Naive thymus-derived CD8-positive, alpha-beta T cell (primary cell): ENCODE measurements at regions not wholly inside any gene's neighbourhood (a gene's known extent, or its start where the extent isn't known, plus 50 kb on each side); places are given as distances from the start of the nearest gene placed in this dataset.

Experiments
- ATAC-seq, 2 donors: fragments of 150-1000 bp; cut with Tn5 transposase in 1 of 2; sonication (Bioruptor Pico), chemical (Tn5 transposase) in 1 of 2; 1 replicate in 1 of 2; 2 replicates in 1 of 2; pipeline ENCODE4 v1.10.0; 2021; ENCODE audit warnings: mild to moderate bottlenecking in 2 of 2, moderate library complexity in 2 of 2
- POLR2A ChIA-PET: fragments of 350-600 bp; sonication (Branson Sonifier 250); formaldehyde crosslinking; loops from one replicate; lab custom pipeline; 2021; ENCODE audit warnings: antibody characterized with exemption; lab: Charles Lee
- DNase-seq, 10 donors: peaks; one replicate each; pipeline versions ENCODE4 v3.0.0 to v3.0.0-alpha.2; 2020 to 2022
- H3K27ac Mint-ChIP-seq, 10 donors: one replicate each; pipeline ENCODE4 v1.8.0; 2020 to 2022; ENCODE audit warnings: mild to moderate bottlenecking in 10 of 10, mixed read lengths in 10 of 10, moderate library complexity in 4 of 10, inconsistent platforms in 1 of 10
- H3K27me3 Mint-ChIP-seq, 5 donors: one replicate each; pipeline ENCODE4 v1.8.0; 2021 to 2022; ENCODE audit warnings: mixed read lengths in 5 of 5
- H3K36me3 Mint-ChIP-seq, 3 donors: one replicate each; pipeline ENCODE4 v1.8.0; 2020 to 2022; ENCODE audit warnings: mixed read lengths in 3 of 3, mild to moderate bottlenecking in 2 of 3, inconsistent platforms in 1 of 3
- H3K4me1 Mint-ChIP-seq, 4 donors: one replicate each; pipeline ENCODE4 v1.8.0; 2021 to 2022; ENCODE audit warnings: mixed read lengths in 4 of 4
- H3K4me3 Mint-ChIP-seq, 10 donors: one replicate each; pipeline ENCODE4 v1.8.0; 2020 to 2022; ENCODE audit warnings: mild to moderate bottlenecking in 10 of 10, mixed read lengths in 10 of 10, moderate library complexity in 6 of 10, inconsistent platforms in 1 of 10
- H3K9me3 Mint-ChIP-seq, 9 donors: one replicate each; pipeline ENCODE4 v1.8.0; 2020 to 2022; ENCODE audit warnings: mixed read lengths in 9 of 9, mild to moderate bottlenecking in 3 of 9, inconsistent platforms in 1 of 9, moderate library complexity in 1 of 9

DNA sequence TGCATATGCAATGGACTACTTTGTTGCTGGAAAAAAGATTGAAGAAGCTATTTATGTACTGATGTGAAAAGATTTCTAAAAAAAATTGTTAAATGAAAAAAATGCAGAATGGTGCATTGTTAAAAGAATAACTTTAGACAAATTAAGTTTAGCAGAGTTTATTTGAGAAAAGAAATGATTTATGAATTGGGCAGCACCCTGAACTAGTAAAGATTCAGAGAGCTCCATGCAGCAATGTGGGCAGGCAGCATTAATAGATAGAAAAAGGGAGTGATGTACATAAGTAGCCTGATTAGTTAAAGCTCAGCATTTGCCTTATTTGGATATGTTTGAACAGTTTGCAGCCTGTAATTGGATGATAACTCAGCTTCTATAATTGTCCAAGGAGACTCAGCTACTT, 677.9 kb upstream of the SEMA6A start:
- H3K27ac Mint-ChIP-seq = no peak overlapping the region
- no peaks in the 10 kb centered on the region for H3K27me3 Mint-ChIP-seq
- no peaks in the 10 kb centered on the region for H3K36me3 Mint-ChIP-seq
- peaks cover 0 to 11% (median 0%) of the 10 kb centered on the region in 9 donors for H3K9me3 Mint-ChIP-seq
- no peaks in the 10 kb centered on the region for H3K4me1 Mint-ChIP-seq
- ATAC-seq (no peak), DNase-seq (no peak)
- POLR2A ChIA-PET = no interaction called here
- H3K4me3 Mint-ChIP-seq = no peak overlapping the region

DNA sequence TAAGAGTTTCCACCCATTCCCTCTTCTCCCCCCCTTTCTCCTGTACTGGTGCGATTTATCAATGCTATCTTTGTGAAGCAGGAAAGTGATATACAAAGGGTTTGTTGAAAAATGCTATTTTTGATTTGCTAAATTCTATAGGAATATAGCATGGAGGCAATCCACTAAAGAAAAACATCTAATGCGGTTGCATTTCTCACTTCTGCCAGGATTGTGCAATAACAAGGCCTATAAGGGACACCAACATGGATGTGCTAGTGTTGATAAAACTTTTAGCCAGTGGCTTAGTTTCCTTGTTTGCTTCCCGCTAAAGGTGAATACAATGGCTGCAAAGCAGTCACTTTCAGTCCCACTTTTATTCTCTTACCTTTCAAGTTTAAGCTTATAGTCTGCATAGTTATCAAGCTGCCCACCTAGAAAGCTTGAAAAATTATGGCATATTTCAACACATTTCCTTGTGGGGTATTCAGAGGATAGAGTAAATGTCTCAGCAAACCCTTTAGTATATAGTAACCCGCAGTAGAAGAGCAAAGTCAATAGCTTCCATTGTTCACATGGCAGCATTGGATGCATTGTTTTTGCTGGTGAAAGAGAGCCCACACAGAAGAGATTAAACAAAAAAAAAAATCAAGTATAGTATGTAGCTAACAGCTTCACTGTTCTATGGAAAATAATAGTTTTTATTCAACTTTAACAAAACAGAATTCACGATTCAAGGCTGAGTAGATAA, 674.6 kb upstream of the SEMA6A start:
- no peaks in the 10 kb centered on the region for H3K4me1 Mint-ChIP-seq
- H3K9me3 Mint-ChIP-seq = peaks cover 0 to 16% (median 2%) of the 10 kb centered on the region in 9 donors
- no peaks in the 10 kb centered on the region for H3K36me3 Mint-ChIP-seq
- no peak overlapping the region for H3K27ac Mint-ChIP-seq
- no peak for ATAC-seq
- no peak for DNase-seq
- POLR2A ChIA-PET = no interaction called here
- no peaks in the 10 kb centered on the region for H3K27me3 Mint-ChIP-seq
- no peak overlapping the region for H3K4me3 Mint-ChIP-seq

DNA sequence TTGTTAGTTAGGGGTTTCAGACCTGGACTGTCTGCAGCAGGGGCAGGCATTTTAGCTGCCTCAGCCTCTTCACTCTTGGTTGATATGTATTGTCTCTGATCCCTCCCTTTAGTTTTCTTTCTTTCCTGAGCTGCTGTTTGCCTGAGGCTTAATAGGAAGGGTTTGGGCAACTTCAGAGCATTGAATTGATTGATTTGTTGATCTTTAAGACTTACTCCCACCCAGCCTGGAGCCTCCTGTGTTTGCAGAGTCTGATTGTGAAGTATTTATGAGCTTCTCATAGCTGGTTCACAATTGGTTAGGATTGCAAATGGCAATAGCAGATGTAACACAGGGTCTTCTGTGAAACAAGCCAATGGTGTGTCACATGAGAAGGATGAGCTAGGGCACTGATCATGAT, 671.8 kb upstream of the SEMA6A start:
- no peak overlapping the region for H3K27ac Mint-ChIP-seq
- H3K27me3 Mint-ChIP-seq = no peaks in the 10 kb centered on the region
- ATAC-seq = no peak
- H3K4me1 Mint-ChIP-seq = no peaks in the 10 kb centered on the region
- no peak overlapping the region for H3K4me3 Mint-ChIP-seq
- POLR2A ChIA-PET = no interaction called here
- H3K36me3 Mint-ChIP-seq = no peaks in the 10 kb centered on the region
- peaks cover 0 to 9% (median 3%) of the 10 kb centered on the region in 9 donors for H3K9me3 Mint-ChIP-seq
- no peak for DNase-seq

DNA sequence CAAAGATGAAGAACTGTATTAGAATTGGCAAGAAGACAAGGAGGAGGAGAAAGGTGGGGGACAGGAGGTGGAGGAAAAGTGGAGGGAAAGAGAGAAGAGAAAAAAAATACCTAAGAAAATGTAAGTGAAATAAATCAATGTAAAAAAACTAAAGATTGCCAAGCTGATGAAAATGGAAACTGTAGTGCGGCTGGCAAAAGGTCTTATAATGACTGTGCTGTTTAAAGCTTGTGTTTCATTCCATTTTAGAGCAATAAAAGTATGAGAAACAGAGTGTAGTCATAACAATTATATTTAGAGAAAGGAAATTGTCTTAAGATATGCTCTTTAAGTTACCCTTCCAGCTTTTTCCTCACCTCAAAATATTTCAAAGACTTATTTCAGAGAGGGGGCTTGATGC, 670.5 kb upstream of the SEMA6A start:
- H3K4me1 Mint-ChIP-seq = no peaks in the 10 kb centered on the region
- H3K9me3 Mint-ChIP-seq = peaks cover 0 to 17% (median 6%) of the 10 kb centered on the region in 9 donors
- H3K4me3 Mint-ChIP-seq = no peak overlapping the region
- no peak for ATAC-seq
- H3K27me3 Mint-ChIP-seq = no peaks in the 10 kb centered on the region
- DNase-seq = no peak
- H3K27ac Mint-ChIP-seq = no peak overlapping the region
- peaks cover 0 to 6% (median 0%) of the 10 kb centered on the region in 3 donors for H3K36me3 Mint-ChIP-seq
- POLR2A ChIA-PET = no interaction called here

DNA sequence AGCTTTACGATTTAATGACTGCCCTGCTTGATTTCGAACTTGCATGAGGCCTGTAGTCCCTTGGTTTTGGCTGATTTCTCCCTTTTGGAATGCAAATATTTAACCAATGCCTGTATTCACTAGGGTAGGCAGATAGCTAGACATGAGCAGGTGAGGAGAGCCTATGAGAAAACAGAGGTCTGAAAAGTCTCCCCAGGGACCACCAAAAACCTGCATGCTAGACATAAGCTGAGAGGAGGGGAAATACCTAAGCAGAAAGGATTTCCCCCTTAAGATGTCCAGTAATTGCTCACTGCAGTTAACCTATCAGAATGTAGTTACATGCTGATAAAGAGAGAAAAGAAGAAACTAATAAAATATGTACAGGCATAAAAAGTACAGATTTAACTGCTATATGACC, 667.4 kb upstream of the SEMA6A start:
- H3K27ac Mint-ChIP-seq = no peak overlapping the region
- peaks cover 0 to 19% (median 6%) of the 10 kb centered on the region in 9 donors for H3K9me3 Mint-ChIP-seq
- no peaks in the 10 kb centered on the region for H3K4me1 Mint-ChIP-seq
- POLR2A ChIA-PET = no interaction called here
- peaks cover 0 to 6% (median 0%) of the 10 kb centered on the region in 3 donors for H3K36me3 Mint-ChIP-seq
- no peak overlapping the region for H3K4me3 Mint-ChIP-seq
- ATAC-seq = no peak
- DNase-seq = no peak
- no peaks in the 10 kb centered on the region for H3K27me3 Mint-ChIP-seq

DNA sequence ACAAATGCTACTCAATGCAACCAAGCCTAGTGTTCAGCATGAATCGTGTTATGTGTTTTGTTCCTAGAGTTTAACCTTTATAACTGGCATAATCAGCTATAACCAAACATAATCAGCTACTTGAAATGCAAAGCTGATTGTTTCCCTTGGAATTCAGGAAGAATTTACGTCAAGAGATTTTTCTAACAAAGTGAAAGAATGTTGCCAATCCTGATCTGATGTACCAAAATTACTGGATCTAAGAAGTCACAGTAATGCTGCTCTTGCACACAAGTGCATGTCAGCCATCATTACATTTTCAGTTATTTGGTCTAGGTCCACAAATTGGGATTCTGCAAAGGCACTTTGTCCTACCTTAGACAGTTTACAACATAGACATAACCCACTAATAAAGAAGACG, 662.3 kb upstream of the SEMA6A start:
- POLR2A ChIA-PET = no interaction called here
- Mint-ChIP-seq H3K9me3 (peaks cover 0 to 21% (median 6%) of the 10 kb centered on the region in 9 donors), H3K27ac (no peak overlapping the region)

DNA sequence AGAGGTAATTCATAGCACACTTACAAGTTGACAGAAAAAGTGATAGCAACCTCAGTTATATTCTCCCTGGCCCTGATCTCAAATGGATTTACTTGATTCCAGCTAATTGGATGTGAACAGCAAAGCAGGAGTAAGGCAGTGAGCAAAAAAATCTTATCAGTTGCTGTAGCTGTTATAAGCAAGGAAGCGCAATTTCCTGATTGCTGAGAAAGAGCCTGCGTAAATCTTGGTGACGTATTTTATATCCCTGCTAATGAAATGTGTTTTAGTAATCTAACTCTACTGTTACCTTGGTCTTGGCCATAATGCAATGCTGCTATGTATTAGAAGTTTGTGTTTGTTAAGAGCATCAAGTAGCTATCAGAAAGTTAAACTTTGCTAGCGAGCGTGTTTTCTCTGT, 661.2 kb upstream of the SEMA6A start:
- Mint-ChIP-seq H3K4me1 (no peaks in the 10 kb centered on the region), H3K9me3 (peaks cover 0 to 26% (median 7%) of the 10 kb centered on the region in 9 donors), H3K27ac (no peak overlapping the region), H3K4me3 (no peak overlapping the region), H3K36me3 (peaks cover 0 to 4% (median 0%) of the 10 kb centered on the region in 3 donors), H3K27me3 (no peaks in the 10 kb centered on the region)
- ATAC-seq (no peak), DNase-seq (no peak)
- POLR2A ChIA-PET = no interaction called here

More for the DNA sequence above, 662.3 kb upstream of the SEMA6A start:
- DNase-seq = no peak
- Mint-ChIP-seq H3K4me1 (no peaks in the 10 kb centered on the region), H3K36me3 (peaks cover 0 to 6% (median 0%) of the 10 kb centered on the region in 3 donors), H3K27me3 (no peaks in the 10 kb centered on the region), H3K4me3 (no peak overlapping the region)
- ATAC-seq = no peak

DNA sequence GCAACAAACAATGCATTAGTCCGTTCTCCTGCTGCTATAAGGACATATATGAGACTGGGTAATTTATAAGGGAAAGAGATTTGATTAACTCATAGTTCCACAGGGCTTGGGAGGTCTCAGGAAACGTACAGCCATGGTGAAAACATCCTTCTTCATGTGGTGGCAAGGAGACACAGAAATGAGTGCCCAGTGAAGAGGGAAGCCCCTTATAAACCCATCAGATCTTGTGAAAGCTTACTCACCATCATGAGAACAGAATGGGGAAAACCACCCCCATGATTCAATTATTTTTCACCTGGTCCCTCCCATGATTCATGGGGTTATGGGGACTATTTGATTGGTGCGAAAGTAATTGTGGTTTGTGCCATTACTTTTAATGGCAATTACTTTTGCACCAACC, 655.8 kb upstream of the SEMA6A start:
- ATAC-seq (no peak), DNase-seq (no peak)
- H3K27me3 Mint-ChIP-seq = no peaks in the 10 kb centered on the region
- H3K4me3 Mint-ChIP-seq = no peak overlapping the region
- no peaks in the 10 kb centered on the region for H3K4me1 Mint-ChIP-seq
- peaks cover 0 to 17% (median 1%) of the 10 kb centered on the region in 9 donors for H3K9me3 Mint-ChIP-seq
- POLR2A ChIA-PET = no interaction called here
- H3K36me3 Mint-ChIP-seq = no peaks in the 10 kb centered on the region
- no peak overlapping the region for H3K27ac Mint-ChIP-seq

DNA sequence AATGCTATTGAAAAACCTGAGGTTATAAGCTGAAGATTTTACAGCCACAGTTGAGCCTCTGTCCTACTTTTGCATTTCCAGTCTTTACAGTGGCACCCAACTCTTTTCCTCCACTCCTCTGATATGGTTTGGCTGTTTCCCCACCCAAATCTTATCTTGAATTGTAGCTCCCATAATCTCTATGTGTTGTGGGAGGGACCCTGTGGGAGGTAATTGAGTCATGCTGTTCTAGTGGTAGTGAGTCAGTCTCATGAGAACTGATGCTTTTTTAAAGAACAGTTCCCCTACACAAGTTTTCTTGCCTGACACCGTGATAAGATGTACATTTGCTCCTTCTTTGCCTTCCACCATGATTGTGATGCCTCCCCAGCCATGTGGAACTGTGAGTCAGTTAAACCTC, 646.1 kb upstream of the SEMA6A start:
- DNase-seq = no peak
- ATAC-seq = no peak
- POLR2A ChIA-PET = no interaction called here
- peaks cover 0 to 10% (median 4%) of the 10 kb centered on the region in 9 donors for H3K9me3 Mint-ChIP-seq
- no peak overlapping the region for H3K4me3 Mint-ChIP-seq
- H3K4me1 Mint-ChIP-seq = no peaks in the 10 kb centered on the region
- no peaks in the 10 kb centered on the region for H3K36me3 Mint-ChIP-seq
- no peak overlapping the region for H3K27ac Mint-ChIP-seq
- no peaks in the 10 kb centered on the region for H3K27me3 Mint-ChIP-seq

DNA sequence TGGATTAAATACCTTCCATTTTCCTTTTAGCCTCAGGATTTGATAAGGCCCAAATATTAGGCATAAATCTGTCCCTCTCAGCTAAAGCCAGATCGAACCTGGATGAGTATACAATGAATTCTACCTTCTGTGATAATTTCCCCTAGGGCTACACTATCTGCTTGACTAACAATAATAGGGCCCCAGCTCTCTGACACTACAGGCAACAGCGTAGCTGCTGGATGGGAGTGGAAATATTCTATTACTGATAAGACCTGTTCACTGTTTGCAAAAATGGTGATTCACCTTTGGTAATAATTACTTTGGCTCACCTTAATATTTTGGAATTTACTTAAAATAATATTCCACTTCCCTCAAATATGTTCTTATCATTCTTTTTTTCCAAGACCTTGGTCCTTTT, 644.2 kb upstream of the SEMA6A start:
- Mint-ChIP-seq H3K27ac (no peak overlapping the region), H3K4me3 (no peak overlapping the region), H3K36me3 (no peaks in the 10 kb centered on the region), H3K9me3 (peaks cover 0 to 12% (median 5%) of the 10 kb centered on the region in 9 donors), H3K4me1 (no peaks in the 10 kb centered on the region), H3K27me3 (no peaks in the 10 kb centered on the region)
- no peak for DNase-seq
- no peak for ATAC-seq
- POLR2A ChIA-PET = no interaction called here

DNA sequence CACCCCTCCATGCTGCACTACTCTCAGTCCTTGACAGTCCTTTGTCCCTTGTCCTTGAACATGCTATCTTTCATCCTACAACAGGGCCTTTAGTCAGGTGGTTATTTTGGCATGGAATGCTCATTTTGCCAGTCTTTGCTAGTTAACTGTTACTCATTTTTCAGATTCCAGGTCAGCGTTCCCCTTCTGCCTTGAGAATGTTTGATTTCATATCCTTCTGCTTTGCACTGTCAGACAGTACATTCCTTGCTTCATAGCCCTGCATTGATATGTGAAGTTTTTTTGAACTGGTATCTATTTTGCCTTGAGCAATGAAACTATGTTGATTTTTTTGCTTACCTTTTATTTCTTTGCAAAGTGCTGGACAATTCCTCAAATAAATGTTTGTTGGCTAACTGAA, 638.2 kb upstream of the SEMA6A start:
- H3K4me3 Mint-ChIP-seq = no peak overlapping the region
- no peak for DNase-seq
- no peaks in the 10 kb centered on the region for H3K36me3 Mint-ChIP-seq
- H3K4me1 Mint-ChIP-seq = no peaks in the 10 kb centered on the region
- POLR2A ChIA-PET = no interaction called here
- H3K27me3 Mint-ChIP-seq = no peaks in the 10 kb centered on the region
- no peak for ATAC-seq
- H3K9me3 Mint-ChIP-seq = peaks cover 0 to 23% (median 12%) of the 10 kb centered on the region in 9 donors
- no peak overlapping the region for H3K27ac Mint-ChIP-seq

DNA sequence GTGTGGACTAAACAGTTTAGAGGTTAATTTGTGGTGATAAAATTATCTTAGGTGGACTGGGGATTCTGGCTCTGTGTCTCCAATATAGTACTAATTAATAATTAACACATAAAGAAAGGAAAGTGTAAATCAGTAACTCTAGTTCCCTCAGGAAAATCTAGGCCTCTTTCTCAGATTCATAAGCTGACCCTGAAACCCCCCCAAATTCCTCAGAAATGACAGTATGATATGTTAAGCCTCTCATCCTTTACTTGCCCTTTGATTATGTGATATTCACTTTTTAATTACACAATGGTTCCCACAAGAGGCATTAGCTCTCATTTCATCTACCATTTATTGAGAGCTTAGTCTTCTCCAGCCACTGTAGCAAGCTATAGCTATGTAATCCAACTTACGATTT, 636.2 kb upstream of the SEMA6A start:
- Mint-ChIP-seq H3K27ac (no peak overlapping the region), H3K9me3 (peaks cover 0 to 23% (median 12%) of the 10 kb centered on the region in 9 donors), H3K4me1 (no peaks in the 10 kb centered on the region), H3K27me3 (no peaks in the 10 kb centered on the region), H3K36me3 (no peaks in the 10 kb centered on the region), H3K4me3 (no peak overlapping the region)
- POLR2A ChIA-PET = no interaction called here
- no peak for DNase-seq
- ATAC-seq = no peak

DNA sequence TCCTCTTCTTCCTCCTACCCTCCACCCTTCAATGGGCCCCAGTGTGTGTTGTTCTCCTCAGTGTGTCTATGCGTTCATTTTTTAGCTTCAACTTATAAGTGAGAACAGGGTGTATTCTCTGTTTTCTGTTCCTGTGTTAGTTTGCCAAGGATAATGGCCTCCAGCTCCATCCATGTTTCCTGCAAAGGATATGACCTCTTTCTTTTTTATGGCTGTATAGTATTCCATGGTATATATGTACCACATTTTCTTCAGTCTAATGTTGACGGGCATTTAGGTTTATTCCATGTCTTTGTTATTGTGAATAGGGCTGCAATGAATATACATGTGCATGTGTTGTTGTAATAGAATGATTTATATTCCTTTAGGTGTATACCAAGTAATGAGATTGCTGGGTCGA, 634.9 kb upstream of the SEMA6A start:
- H3K9me3 Mint-ChIP-seq = peaks cover 0 to 23% (median 8%) of the 10 kb centered on the region in 9 donors
- no peak overlapping the region for H3K27ac Mint-ChIP-seq
- POLR2A ChIA-PET = no interaction called here
- H3K36me3 Mint-ChIP-seq = no peaks in the 10 kb centered on the region
- H3K4me1 Mint-ChIP-seq = no peaks in the 10 kb centered on the region
- H3K4me3 Mint-ChIP-seq = no peak overlapping the region
- ATAC-seq = no peak
- DNase-seq = no peak
- H3K27me3 Mint-ChIP-seq = no peaks in the 10 kb centered on the region

DNA sequence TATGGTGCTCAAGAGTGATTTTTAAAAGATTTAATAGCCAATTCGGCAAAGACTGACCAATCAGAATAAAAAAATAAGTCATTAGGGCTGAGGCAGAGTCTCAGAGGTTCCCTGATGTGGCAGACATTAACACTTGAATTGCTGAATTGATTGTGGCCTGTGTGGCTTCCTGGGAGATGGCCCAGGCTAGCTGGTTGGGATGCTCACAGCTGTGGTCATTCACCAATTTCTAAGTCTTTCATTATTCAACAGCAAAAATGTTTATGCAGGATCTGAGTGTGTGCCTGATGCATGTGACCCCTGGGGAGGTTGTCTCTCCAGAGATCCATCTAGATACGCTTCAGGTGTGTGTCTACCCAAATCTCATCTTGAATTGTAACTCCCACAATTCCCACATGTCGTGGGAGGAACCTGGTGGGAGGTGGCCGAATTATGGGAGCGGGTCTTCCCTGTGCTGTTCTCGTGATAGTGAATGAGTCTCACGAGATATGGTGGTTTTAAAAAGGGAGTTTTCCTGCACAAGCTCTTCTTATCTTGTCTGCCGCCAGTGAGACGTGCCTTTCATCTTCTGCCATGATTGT, 632.6 kb upstream of the SEMA6A start:
- Mint-ChIP-seq H3K4me1 (no peaks in the 10 kb centered on the region), H3K9me3 (peaks cover 0 to 23% (median 9%) of the 10 kb centered on the region in 9 donors), H3K27ac (no peak overlapping the region), H3K27me3 (no peaks in the 10 kb centered on the region), H3K36me3 (no peaks in the 10 kb centered on the region), H3K4me3 (no peak overlapping the region)
- POLR2A ChIA-PET = no interaction called here
- DNase-seq = no peak
- ATAC-seq = no peak
